T1000 (cell line): ENCODE measurements at regions not wholly inside any gene's neighbourhood (a gene's known extent, or its start where the extent isn't known, plus 50 kb on each side); places are given as distances from the start of the nearest gene placed in this dataset.

ENCODE experiments used
- DNase-seq: peaks from one replicate; lab custom pipeline; 2025; ENCODE audit warnings: mixed read lengths; lab: John Stamatoyannopoulos, UW

- no peak for DNase-seq
Measured at GRCh38 chr1:63119575-63120155, 202.7 kb upstream of the FOXD3 start.

DNA sequence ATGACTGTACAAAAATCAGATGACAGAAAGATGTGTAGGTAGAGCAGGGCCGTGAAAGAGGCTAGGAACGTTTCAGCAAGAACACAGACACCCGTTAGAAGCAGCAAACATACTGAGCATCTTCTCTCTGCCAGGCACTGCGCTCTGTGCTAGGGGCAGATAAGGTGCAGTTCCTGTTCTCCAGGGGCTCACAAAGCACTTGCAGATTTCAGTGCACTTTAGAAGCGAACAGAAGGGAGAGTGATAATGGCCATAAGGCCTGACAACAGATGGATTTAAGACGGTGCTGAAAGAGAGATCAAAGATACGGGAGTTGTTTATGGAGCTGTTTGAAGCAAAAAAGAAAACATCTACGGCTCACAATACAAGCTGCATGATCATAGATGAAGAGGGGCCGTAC lies 200.3 kb upstream of the FOXD3 start:
- DNase-seq, result no peak

GRCh38 chr1:63124666-63125191 lies 197.6 kb upstream of the FOXD3 start:
- DNase-seq, result no peak

- no peak for DNase-seq
Measured at GRCh38 chr1:63126104-63126503, 196.3 kb upstream of the FOXD3 start.

GRCh38 chr1:63127376-63127775 lies 195.0 kb upstream of the FOXD3 start:
- DNase-seq, result no peak

- DNase-seq, result no peak
Measured at GRCh38 chr1:63128556-63128955, 193.8 kb upstream of the FOXD3 start.

DNA sequence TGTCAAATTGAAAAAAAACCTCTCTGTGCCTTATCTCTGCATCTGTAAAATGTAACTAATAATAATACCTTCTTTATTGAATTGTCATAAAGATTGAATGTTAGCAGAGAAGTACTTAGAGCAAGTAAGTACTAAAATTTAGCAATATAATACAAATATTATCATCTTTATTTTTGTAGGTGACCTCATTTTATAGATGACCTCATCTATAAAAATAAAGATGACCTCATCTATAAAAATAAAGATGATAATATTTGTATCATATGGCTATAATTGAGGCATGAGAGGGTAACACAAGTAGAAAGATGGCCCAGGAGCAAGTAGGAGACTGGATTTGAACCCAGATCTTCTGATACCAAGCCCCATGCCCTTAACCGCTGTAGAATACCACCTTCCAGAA lies 193.2 kb upstream of the FOXD3 start:
- DNase-seq, result no peak

DNA sequence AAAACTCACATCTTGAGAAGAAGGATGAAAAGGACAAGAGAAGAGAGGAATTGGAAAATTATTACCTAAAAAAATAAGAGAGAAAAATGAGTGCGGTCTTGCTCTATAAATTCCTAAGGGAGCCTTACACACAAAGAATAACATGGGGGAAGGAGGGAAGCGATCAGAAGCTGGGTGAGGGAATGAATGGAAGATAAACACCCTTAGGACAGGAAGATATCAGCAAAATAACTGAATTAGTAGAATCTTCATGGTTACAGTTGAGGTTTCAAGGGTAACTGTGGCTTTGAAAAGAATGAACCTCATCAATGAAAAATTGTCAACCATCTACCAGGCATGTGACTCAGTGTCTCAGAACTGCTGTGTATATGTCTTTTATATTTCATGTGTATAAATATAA lies 192.5 kb upstream of the FOXD3 start:
- no peak for DNase-seq

GRCh38 chr1:63134501-63135173 lies 187.7 kb upstream of the FOXD3 start:
- no peak for DNase-seq

DNA sequence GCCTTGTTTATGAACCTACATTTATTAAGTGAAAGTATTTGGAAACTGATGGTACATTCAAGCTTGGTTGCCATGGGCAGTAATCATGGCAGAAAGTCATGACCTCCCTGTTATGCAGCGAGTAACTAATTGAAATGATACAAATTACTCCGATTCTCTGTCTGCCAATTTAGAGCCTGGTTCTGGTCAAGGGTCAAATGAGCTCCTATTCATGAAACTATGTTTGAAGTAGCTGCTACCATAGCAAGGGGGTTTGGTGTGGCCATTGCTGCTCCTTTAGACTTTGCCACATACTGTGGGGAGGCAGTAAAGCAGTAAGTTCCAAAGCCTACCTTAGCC lies 187.2 kb upstream of the FOXD3 start:
- DNase-seq, result no peak

GRCh38 chr1:63135801-63136200 lies 186.6 kb upstream of the FOXD3 start:
- no peak for DNase-seq

GRCh38 chr1:63142001-63142400 lies 180.4 kb upstream of the FOXD3 start:
- DNase-seq, result no peak

GRCh38 chr1:63143482-63143881 lies 178.9 kb upstream of the FOXD3 start:
- no peak for DNase-seq

DNA sequence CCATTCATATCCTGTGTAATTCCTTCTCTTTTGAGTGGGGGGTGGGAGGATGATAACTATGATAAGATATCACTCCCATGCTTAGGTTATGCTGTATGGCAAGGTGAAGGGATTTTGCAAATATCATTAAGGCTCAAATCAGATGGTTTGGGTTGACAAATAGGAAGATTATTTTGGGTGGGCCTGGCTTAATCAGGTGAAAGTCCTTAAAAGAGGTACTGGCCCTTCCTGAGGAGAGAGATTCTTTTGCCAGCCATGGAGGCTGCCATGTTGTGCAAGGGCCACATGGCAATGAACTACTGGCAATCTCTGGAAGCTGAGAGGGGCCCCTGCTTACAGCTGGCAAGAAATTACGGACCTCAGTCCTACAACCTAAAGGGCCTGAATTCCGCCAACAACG lies 174.6 kb upstream of the FOXD3 start:
- DNase-seq, result no peak

GRCh38 chr1:63148825-63149645 lies 173.3 kb upstream of the FOXD3 start:
- DNase-seq, result no peak

GRCh38 chr1:63152572-63152971 lies 169.8 kb upstream of the FOXD3 start:
- peak; percentile 6 for DNase-seq

DNA sequence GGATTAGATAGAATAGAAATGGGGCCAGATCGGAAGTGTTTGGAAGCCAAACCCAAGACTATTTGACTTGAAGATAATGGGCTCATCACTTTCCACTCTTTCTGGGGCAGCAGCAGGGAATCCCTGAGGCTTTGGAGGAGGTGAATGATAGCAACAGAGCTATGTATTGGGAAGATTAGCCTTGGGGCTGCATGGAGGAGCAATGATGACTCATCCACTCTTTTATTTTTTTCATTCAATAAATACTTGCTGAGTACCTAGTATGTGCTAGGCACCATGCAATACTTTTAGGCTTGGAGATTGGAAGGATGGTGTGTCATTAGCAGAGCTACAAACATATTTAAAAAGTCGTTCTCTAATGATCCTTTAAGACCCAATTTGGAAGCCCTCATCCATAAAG lies 166.9 kb upstream of the FOXD3 start:
- DNase-seq, result peak; percentile 8

DNA sequence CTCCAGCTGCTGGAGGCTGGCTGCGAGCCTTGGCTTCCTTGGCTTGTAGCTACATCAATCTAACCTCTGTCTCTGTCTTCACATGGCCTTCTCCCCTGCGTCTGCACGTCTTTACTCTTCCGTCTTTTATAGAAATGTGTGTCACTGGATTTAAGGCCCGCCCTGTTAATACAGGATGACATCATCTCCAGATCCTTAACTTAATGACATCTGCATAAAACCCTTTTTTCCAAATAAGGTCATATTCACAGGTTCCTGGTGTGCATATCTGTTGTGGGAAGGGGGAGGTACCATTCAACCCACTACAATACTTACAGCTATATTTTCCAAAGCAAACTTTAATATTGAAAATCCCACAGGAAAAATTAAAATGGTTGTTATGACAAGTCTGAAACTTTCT lies 165.3 kb upstream of the FOXD3 start:
- DNase-seq, result no peak

GRCh38 chr1:63169057-63169456 lies 153.3 kb upstream of the FOXD3 start:
- no peak for DNase-seq

DNA sequence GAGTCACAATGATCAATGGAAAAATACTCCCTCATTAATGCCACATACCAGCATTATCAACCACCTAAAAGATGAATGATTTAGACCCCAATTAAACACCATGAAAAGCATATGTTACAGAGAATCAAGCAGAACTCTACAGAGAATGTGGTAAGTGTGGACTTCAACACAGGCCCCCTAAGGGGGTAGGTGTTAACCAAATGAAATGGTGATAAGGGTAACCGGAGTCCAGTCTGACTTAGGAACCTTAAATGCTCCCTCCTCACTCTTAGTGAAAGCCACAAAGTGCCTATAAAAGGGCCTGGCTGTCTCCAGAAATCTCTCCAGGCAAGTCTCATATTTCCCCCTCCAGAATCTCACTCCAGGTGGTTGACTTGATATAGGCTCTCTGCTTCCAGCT lies 149.2 kb upstream of the FOXD3 start:
- DNase-seq, result no peak

GRCh38 chr1:63189677-63190076 lies 132.7 kb upstream of the FOXD3 start:
- DNase-seq, result no peak

- DNase-seq, result no peak
Measured at GRCh38 chr1:63190171-63190570, 132.2 kb upstream of the FOXD3 start.

GRCh38 chr1:63198871-63199394 lies 123.4 kb upstream of the FOXD3 start:
- DNase-seq, result no peak
